HG03378 (cell line): ENCODE measurements at regions not wholly inside any gene's neighbourhood (a gene's known extent, or its start where the extent isn't known, plus 50 kb on each side); places are given as distances from the start of the nearest gene placed in this dataset.

ENCODE experiments used
- ATAC-seq: cut with Tn5 transposase; IDR thresholded peaks from one replicate; pipeline ENCODE4 v1.9.1; 2021; ENCODE audit warnings: mild to moderate bottlenecking, moderate library complexity; ENCODE audit not compliant: unreplicated experiment

DNA sequence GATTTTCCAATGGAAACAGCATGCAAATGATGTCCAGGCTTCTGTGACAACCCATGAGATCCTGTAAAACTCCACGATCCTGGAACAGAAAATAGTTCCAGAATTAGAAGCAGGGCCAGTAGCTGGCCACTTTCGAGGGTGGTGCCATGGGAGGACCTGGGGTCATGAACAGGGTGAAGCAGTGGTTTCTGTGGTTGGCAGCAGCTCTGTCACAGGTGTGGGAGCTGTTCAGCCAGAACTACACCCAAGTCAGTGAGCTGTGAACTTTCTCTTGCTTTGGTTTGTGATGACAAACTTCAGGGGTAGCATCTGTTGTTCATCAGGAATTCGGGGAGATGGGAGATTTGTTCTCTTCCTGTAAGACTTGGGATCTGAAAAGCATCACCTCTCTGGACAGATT is 314.4 kb upstream of the NT5C1B start:
- ATAC-seq, result peak; percentile 97

DNA sequence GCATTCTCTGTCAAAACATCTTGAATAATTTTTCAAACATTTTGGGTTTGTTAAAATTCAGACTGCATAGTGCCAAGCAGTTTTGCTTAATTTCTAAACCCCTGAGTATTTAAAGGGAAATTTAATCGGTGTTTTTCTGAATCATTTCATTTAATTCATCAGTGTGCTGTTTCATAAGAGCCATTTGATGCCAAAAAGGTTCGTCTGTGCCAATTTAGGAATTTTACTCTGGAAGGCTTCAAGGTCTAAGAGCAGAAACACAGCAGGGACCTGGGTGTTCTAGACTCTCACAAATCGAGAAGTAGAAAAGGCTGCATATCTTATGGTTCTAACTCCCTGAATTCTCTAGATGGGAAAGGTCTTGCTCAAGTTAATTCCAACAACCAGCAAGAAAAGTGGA is 311.9 kb upstream of the NT5C1B start:
- no peak for ATAC-seq

DNA sequence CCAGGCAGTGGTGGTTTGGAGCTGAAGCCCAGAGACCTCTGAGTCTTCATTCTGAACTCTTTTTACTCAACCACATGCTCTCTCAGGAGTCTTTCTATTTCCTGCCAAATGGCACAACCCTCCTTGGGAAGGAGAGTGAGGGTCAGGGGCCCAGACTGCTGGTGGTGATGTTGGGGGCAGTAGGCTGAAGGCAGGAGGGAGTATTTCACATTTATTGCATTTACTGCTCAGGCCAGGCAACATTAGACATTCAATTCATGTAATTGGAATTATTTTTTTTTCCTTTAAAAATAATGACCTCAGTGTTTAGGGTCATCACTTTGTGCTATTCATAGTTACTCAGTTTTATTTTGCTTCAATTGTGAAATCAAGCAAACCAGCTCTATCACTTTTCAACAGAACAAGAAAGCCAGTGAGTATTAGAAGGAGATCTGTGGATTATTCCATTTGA is 311.3 kb upstream of the NT5C1B start:
- ATAC-seq, result no peak

DNA sequence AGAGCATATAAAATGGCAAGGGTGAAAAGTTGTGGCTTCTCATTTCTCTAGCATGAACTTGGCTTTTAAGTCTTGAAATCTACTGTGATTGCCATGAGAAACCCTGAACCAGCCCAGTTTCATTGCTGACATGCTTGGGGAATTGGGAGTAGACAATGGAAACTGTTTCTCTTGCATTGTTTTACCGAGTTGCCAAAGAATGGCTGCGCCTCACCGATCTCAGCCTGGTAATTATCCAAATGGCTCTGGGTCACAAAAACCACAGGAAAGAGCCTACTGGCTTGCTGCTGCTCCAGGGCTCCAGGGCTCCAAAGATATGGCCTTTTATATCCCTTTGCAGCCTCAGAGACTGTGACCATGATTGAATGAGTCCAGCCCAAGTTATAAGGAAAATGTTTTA is 310.4 kb upstream of the NT5C1B start:
- no peak for ATAC-seq

DNA sequence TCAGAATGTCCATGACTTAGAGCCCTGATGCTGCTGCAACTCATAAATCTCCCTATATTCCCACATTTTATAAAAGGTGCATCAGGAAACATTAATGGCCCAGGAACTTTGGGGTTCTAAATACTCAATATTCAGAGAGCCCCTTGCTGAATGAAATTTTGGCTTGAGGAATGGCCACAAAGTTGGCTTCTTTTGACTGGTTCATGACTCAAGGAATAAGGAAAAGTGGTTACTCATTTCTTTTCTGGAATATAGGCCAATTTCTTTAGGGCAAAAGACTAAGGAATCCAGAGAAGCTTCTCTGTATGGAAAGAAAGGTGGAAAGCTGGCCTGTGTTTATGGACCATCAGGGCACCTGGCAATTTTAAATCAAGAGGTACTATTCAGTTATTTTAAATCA is 308.9 kb upstream of the NT5C1B start:
- ATAC-seq, result no peak

DNA sequence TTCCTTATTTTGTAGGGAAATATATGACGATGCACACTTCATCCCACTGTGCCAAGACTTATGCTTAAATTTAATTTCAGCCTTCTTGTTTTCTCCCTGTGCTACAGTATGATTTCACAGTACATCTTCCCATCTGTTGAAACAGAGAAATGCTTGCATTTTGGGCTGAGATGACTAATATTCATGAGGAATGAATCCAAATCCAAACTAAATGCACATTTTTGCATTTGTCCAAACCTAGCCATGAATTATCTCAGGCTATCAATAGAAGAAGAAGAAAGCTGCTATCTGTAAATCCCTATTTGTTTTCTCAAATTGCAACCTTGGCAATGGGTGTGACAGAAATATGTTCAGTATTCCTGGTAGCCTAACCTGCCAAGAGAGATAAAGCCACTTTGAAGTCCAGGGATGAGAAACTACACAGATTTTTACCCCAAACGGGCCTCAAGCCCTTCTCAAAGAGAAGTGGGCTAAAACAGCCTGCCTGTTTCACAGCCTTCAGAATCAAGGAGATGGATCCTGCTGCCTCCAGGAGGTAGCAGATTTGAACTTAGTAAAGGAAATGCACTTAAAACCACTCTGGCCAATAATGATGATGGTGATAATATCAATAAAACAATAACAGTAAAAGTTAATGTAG is 306.9 kb upstream of the NT5C1B start:
- no peak for ATAC-seq

DNA sequence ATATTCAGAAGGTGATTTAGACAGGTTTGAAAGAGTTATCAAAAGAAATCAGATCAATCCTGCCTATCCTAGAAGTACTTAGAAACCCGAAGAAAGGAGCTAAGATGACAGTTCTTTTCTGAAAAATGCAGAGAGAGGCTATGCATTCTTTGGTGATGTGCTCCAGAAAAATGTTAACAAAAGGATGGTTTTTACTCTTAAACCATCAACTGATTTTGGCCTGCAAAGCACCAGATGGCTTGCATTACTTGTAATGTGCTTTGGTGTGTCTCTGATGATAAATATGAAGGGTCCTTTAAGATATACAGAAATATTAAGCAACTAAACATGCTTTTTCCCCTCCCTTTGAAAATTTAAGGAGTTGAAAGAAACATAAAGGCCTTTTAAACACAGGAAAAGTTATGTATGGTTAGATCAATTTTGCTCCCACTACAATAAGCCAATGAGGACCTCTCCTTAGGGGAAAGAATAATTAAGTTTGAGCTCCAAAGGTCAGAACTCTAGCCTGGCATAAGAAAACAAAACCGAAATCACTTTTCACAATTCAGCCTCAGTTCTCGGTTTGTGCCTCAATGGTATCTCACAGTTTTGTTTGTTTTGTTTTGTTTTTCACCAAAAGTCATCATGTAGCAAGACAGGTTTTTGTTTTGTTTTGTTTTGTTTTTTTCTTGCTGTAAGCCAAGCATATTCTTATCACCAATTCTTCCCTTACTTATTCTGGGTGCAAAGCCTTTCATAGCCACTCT is 302.4 kb upstream of the NT5C1B start:
- no peak for ATAC-seq

DNA sequence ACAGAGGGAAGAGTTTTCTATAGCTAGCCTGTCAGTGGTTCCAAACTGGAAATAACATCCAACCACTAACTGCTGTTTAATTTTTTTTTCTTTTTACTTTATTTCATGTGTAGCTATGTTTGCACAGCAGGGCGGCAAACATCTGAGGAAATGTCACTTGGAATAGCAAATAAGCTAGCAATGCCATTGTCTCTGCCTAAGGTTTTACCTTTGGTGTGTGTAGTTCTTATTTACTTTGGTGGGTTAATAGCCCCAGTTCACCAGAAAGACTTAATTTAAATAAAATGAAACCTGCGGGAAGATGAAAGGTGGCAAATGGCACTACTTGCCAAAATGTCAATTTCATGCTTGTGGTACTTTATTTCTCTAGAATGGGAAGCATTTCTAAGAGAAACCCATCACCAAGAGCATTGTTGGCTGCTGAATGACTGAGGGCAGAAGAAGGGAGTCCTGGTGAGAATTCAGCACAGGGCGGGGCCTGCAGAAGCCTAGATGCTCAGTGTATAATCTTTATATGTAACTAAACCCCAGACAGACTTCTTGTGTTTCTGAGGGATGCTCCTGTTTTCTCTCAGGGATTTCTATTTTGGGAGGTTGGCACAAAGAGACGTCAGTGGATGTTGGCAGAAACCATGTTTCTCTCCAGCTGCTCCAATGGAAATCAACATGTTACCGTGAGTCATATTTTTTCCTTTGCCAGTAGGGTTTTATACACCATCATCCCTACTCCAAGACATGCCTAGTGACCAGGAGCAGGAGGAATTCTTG is 300.4 kb upstream of the NT5C1B start:
- ATAC-seq, result no peak

DNA sequence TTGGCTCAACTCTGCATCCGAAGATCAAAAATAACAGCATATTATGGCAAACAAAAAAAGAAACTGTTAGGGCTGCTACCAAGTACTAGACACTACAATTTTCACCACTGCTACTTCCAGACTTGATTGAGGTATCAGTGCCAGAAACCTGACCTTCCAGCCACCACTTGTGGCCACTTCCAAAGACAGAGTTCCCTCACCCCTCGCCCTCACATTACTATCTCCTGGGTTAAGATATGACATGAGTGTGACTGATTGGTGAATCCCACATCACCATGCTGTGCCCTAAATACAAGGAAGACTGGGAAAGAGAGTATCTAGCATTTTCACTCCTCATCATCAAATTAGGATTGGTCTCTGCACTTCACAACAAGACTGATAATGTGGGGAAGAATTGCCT is 296.1 kb upstream of the NT5C1B start:
- ATAC-seq, result no peak

DNA sequence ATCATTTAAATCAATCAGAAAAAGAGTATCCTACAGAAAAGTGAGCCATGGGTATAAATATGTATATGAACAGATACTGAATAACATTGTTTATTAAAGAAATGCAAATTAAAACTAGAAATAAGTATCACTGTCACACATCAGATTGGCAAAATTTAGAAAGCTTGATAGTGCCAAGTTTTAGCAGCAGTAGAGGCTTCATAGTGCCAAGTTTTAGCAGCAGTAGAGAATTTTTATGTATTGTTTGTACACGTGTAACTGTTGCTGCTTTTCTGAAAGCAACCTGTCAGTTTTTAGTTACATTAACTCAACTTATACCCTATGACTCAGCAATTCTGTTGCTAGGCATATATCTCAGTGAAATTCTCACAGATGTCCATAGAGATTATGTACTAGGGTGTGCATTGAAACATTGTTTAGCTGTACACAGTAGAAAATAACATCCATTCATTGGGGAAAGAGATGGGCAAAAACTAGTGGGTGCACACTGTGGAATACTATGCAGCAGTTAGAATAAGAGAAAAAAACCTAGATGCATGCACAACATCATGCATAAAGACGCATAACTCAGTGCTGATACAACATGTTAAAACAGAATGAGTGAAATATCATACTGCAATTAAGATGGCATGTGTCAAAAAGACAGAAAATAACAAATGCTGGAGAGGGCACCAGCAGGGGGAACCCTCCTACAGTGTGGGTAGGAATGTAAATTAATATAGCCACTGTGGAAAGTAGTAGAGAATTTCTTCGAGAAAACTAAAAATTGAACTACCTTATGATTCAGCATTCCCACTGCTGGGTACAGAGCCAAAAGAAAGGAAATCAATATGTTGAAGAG is 294.5 kb upstream of the NT5C1B start:
- no peak for ATAC-seq

DNA sequence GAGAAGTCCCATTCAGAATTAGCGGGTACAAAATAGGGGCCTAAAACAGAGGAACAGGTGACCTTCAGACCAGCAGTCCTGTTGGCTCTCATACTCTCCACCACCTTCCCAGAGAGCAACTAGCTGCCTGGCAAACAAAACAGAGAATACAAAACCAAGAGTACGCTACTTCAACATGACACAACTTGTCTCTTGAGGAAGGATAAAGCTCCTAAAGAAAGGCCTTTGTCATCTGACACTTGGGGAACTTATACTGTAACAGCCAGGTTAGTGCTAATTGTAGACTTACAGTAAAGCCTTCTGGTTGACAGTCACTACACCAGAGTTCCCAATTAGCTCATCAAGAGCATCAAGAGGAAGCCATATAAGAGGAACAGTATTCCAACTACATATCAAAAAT is 282.1 kb upstream of the NT5C1B start:
- ATAC-seq, result no peak

DNA sequence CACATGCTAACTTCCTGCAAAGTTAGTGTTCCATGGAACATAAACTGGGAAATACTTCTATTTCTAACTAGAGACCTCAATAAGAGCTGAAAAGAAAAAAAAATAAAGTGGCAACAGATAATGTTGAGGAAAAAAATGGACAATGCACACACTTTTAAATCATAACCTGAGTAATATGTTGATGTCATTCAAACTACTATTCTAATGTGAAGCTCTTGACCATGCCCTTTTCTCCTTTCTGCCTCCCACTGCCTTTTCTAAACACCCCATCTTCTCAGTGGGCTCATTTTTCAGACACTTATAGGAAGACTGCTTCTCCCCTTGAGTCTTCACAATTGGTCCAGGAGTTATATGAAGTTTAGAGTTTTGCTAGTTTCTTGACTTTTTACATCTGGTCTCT is 280.9 kb upstream of the NT5C1B start:
- ATAC-seq, result no peak

DNA sequence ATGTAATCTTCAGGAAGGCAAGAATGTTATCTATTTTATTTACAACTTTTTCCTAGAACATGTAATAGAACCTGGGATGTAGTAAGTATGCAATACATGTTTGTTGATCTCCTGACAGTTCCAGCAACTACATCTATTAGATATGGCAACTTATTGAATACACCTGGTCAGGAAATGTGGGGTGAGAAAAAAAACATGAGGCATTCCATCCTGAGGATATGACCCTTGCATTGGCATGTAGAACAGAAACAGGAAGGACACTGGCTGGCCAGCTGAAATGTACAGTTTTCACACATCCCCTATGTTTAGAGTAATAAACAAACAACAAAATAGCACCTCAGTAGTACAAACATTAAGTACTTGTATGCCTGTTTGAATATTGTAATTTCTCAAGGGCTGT is 272.6 kb upstream of the NT5C1B start:
- ATAC-seq, result no peak

DNA sequence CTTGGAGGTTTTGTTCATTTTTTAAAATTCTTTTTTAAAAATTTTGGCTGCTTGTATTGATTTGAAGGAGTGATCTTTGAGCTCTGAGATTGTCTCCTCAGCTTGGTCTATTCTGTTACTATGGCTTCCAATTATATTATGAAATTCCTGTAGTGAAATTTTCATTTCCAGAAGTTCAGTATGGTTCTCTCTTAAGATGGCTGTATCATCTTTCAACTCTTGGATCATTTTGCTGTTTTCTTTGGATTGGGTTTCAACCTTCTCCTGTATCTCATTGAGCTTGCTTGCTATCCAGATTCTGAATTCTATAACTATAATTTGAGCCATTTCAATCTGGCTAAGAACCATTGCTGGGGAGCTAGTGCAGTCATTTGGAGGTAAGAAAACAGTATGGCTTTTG is 270.8 kb upstream of the NT5C1B start:
- ATAC-seq, result no peak

DNA sequence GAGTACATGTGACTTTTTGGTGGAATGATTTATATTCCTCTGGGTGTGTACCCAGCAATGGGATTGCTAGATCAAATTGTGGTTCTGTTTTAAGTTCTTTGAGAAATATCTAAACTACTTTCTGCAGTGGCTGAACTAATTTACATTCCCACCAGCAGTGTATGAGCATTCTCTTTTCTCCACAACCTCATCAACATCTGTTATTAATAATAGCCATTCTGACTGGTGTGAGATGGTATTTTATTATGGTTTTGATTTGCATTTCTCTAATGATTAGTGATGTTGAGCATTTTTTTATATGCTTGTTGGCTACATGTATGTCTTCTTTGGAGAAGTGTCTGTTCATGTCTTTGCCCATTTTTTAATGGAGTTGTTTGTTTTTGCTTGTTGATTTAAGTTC is 267.4 kb upstream of the NT5C1B start:
- ATAC-seq, result no peak

DNA sequence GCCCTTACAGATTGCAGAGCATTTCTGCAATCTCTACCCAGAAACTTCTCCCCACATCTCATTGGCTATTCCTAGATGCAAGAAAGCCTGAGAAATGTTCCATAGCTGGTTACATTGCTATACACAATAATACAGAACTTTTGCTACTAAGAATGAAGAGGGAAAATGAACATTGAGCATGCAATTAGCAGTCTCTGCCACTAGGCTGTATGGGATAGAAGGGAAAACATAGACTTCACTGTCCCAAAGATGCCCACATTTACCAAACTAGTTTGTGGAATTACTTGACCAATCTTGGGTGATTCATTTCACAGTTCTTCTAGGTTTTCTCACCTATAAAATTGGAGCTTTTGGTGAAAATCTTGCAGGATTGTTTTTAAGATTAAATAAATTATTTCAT is 265.7 kb upstream of the NT5C1B start:
- ATAC-seq, result peak; percentile 43

DNA sequence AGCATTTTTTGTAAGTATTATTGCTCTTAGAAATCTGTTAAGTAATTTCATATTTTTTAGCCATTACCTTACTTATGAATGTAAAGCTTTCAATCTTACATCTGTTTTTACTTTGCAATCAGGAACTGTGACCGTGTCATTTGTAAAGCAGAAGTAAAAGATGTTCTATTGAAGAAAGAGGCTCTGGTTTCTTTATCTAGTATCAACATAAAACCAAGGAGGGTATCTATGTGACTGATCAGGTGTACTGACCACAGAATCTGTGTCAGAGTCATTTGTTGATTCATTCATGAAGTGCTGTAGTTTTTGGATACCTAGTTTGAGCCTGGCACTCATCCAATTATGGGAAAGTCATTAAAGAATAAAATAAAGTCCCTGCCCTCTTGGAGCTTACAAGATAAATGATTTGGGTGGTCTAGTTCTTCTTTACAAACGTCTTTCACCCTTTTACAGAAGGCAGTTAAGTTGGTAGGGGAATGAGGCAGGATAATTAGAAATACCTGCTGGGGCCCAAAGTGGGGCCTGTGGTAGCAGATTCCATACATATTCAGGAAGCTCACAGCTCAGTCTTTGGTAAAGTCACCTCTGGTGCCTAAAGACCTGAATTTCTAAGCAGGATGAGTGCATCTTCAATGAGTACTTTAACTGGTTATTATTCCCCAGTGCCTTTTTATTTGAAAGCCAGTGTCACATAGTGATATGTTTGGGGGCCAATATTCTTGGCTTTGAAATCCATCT is 260.6 kb upstream of the NT5C1B start:
- ATAC-seq, result peak; percentile 88

DNA sequence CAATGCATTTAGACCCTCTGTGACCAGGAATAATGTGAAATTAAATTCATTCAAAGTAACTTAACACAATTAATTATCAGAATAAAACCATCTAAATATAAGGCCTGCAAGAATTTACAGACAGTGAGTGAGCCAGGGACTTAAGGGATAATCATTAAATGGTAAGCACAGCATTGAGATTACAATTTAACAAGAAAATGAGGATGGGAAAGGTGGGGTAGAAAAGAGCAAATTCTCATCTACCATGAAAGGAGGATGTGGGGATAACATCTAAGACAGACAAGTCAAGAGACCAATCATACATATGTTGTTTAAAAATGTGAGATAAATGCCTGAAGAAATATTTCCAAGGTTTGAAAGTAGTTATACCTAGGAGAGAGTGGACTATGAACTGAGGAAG is 259.3 kb upstream of the NT5C1B start:
- ATAC-seq, result no peak

DNA sequence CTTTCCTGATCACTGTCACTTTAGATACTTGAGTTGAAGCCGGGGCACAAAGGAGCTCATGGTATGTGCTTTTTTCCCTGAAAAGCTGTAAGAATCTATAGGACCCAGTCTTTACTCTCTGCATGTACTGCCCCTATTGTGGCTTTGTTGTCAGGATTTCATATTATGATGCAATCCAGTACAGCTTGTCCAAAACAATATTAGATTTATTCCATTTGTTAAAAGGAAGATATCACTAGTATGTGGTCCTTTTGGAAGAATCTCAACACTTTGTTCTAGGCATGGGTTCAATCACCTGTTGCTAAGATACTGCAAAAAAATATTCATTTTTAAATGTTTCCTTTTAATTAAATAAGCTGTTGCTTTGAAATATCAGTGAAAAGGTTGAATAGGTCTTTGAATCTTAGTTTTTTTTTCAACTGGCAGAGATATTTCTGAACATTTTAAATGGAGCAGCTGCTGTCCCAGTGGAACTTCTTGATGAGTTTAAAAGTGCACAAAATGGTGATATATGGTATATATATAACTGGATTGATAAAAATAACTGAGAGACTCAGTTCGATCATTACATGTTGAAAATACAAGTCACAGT is 256.6 kb upstream of the NT5C1B start:
- no peak for ATAC-seq

DNA sequence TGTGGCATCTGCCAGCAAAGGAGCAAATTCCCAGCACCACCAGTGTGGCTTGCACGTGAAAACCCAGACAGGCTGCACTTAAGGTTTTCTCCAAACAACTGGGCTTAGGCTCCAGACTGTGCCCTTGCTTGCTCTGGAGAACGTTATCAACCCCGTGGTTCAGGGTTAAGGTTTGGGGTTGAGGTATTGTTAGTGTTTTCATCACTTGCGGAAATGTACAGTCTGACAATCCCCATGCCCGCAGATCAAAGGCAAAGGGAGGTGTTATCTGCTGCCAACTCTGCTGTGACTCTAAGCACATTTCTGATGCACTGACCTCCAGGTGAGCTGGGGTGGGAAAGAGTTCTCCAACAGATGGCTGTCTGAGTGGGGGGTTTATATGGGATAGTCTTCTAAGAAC is 253.5 kb upstream of the NT5C1B start:
- ATAC-seq, result no peak
